ENCODE measurements at regions not wholly inside any gene's neighbourhood (a gene's known extent, or its start where the extent isn't known, plus 50 kb on each side); places are given as distances from the start of the nearest gene placed in this dataset.

DNA sequence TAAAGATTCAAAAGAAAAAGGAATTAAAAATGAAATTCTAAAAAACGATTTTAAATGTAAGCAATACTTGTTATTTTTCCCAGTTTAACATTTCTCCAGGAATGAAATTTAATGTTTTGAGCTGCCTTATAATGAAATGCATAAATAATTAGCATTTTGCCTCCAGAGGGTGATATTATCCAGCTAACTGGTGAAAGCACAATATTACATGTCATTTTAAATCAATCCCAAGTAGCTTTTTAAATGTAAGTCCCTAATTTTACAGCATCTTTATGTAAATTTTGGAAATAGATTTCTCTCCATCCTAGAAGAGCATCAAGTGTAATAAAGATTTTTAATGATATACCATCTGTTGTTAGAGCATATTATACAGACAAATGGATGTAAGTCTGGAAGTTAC lies 139.1 kb upstream of the P2RY1 start:
- DNase-seq, result no peak
- intact Hi-C loops (cut with DNase I), result no loop called here
- Histone ChIP-seq H3K4me1 (no peaks in the 10 kb centered on the region), H3K36me3 (ENCODE audit: insufficient read depth in 1 of 2, low read depth in 1 of 2) (no peaks in the 10 kb centered on the region), H3K27me3 (ENCODE audit: insufficient read depth in 3 of 3, low read length in 2 of 3) (no peaks in the 10 kb centered on the region), H3K4me3 (no peak overlapping the region), H3K27ac (no peak overlapping the region), H3K9me3 (no peaks in the 10 kb centered on the region)
- TF ChIP-seq, protein P1, sequence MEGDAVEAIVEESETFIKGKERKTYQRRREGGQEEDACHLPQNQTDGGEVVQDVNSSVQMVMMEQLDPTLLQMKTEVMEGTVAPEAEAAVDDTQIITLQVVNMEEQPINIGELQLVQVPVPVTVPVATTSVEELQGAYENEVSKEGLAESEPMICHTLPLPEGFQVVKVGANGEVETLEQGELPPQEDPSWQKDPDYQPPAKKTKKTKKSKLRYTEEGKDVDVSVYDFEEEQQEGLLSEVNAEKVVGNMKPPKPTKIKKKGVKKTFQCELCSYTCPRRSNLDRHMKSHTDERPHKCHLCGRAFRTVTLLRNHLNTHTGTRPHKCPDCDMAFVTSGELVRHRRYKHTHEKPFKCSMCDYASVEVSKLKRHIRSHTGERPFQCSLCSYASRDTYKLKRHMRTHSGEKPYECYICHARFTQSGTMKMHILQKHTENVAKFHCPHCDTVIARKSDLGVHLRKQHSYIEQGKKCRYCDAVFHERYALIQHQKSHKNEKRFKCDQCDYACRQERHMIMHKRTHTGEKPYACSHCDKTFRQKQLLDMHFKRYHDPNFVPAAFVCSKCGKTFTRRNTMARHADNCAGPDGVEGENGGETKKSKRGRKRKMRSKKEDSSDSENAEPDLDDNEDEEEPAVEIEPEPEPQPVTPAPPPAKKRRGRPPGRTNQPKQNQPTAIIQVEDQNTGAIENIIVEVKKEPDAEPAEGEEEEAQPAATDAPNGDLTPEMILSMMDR (IDR thresholded peaks at IDR 0.05), result no peak
- ATAC-seq, result no peak
- 50 to 56% (median 55%) methylated on average over 1 of the region's 1 CpG for WGBS, 3 donors

DNA sequence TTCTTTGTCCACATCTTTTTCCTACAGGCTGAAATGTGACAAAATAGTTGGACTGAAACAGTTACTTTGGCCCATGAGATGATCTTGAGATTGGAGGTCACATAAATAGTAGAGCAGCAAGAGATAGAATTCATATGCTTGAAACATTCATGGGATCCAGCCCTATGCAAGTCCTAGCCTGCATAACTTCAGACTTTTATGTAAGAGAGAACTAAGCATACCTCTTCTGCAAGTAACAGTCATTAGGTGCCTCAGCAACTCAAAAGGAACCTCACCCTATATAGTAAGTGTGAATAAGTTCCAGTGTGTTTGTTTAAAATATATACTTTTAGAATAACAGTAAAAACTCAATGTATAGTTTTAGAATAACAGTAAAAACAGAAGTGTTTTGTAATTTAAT lies 138.0 kb upstream of the P2RY1 start:
- no peaks in the 10 kb centered on the region for H3K36me3 ChIP-seq (ENCODE audit: insufficient read depth in 1 of 2, low read depth in 1 of 2)

GRCh38 chr3:152703245-152703890 lies 131.6 kb upstream of the P2RY1 start:
- no peak overlapping the region for H3K27ac ChIP-seq
- WGBS, 3 donors, result 60 to 64% (median 64%) methylated on average over 3 of the region's 3 CpGs
- intact Hi-C loops (cut with DNase I), result no loop called here
- no peaks in the 10 kb centered on the region for H3K9me3 ChIP-seq
- no peaks in the 10 kb centered on the region for H3K4me1 ChIP-seq
- TF ChIP-seq, protein P1 (IDR thresholded peaks at IDR 0.05), result no peak
- no peaks in the 10 kb centered on the region for H3K36me3 ChIP-seq (ENCODE audit: insufficient read depth in 1 of 2, low read depth in 1 of 2)
- DNase-seq, result no peak
- H3K4me3 ChIP-seq, result no peak overlapping the region
- no peaks in the 10 kb centered on the region for H3K27me3 ChIP-seq (ENCODE audit: insufficient read depth in 3 of 3, low read length in 2 of 3)
- no peak for ATAC-seq

More for the DNA sequence above, 138.0 kb upstream of the P2RY1 start:
- no peak overlapping the region for H3K27ac ChIP-seq
- H3K4me1 ChIP-seq, result no peaks in the 10 kb centered on the region
- H3K27me3 ChIP-seq (ENCODE audit: insufficient read depth in 3 of 3, low read length in 2 of 3), result no peaks in the 10 kb centered on the region
- TF ChIP-seq, protein P1 (IDR thresholded peaks at IDR 0.05), result no peak
- ATAC-seq, result no peak
- intact Hi-C loops (cut with DNase I), result no loop called here
- no peak overlapping the region for H3K4me3 ChIP-seq
- H3K9me3 ChIP-seq, result no peaks in the 10 kb centered on the region
- no peak for DNase-seq

GRCh38 chr3:152706991-152707713 lies 127.8 kb upstream of the P2RY1 start:
- TF ChIP-seq, protein P1 (IDR thresholded peaks at IDR 0.05), result no peak
- no peak overlapping the region for H3K4me3 ChIP-seq
- no peak overlapping the region for H3K27ac ChIP-seq
- H3K36me3 ChIP-seq (ENCODE audit: insufficient read depth in 1 of 2, low read depth in 1 of 2), result no peaks in the 10 kb centered on the region
- intact Hi-C loops (cut with DNase I), result no loop called here
- 56 to 70% (median 69%) methylated on average over 4 of the region's 4 CpGs for WGBS, 3 donors
- ATAC-seq (no peak), DNase-seq (no peak)
- H3K27me3 ChIP-seq (ENCODE audit: insufficient read depth in 3 of 3, low read length in 2 of 3), result no peaks in the 10 kb centered on the region
- no peaks in the 10 kb centered on the region for H3K9me3 ChIP-seq
- no peaks in the 10 kb centered on the region for H3K4me1 ChIP-seq

Measured in psoas muscle (tissue), 7 donors.